GM12892 (cell line): ENCODE measurements at regions not wholly inside any gene's neighbourhood (a gene's known extent, or its start where the extent isn't known, plus 50 kb on each side); places are given as distances from the start of the nearest gene placed in this dataset.

Experiments used
- POLR2A ChIP-seq: IDR thresholded peaks from 2 replicates; pipeline ENCODE4 v1.6.1; 2011; ENCODE audit warnings: low read depth, low read length, control low read depth
- POLR2AphosphoS5 ChIP-seq: IDR thresholded peaks from 2 replicates; pipeline ENCODE4 v1.6.1; 2011; ENCODE audit warnings: low read depth, low read length, control low read depth

DNA sequence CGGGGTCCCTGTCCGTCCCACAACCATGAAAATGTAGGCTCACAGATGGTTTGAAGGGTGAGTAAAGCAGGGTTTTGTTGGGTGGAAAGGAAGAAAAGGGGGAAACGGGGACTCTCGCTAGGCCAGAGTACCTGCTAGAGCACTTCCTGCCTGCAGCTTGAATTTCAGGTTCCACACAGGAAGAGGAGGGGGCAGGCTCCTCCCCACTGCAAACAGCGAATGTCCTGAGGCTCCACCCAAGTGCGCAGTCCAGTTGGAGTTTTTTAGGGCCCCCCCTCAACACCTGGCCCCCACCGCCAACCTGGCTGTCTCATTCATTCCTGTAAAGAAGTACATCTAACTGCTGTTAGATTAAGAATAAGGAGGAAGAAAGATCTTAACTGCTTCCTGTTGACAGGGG, 414.7 kb downstream of the SH2D4B start:
- TF ChIP-seq POLR2AphosphoS5 (no peak), POLR2A (no peak)
